ENCODE measurements at regions not wholly inside any gene's neighbourhood (a gene's known extent, or its start where the extent isn't known, plus 50 kb on each side); places are given as distances from the start of the nearest gene placed in this dataset.

DNA sequence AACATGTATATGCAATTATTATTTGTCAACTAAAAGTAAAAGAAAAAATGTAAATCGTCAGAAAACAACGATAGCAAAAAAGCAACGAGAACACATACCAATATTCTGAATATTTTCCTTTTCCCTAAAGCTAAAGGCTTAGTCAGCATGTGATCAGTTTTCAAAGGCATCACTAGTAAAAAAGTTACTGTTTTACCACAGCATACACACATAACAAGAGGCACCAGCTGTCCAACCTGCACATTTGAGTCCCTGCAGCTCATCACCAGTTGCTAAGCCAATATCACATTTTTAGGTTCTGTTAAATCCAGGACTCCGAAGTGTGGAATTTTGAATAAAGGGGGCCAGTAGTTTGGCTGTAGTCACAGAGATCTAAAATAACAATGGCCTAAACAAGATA, 203.8 kb downstream of the ADGRA3 start:
- TF ChIP-seq, protein P1, sequence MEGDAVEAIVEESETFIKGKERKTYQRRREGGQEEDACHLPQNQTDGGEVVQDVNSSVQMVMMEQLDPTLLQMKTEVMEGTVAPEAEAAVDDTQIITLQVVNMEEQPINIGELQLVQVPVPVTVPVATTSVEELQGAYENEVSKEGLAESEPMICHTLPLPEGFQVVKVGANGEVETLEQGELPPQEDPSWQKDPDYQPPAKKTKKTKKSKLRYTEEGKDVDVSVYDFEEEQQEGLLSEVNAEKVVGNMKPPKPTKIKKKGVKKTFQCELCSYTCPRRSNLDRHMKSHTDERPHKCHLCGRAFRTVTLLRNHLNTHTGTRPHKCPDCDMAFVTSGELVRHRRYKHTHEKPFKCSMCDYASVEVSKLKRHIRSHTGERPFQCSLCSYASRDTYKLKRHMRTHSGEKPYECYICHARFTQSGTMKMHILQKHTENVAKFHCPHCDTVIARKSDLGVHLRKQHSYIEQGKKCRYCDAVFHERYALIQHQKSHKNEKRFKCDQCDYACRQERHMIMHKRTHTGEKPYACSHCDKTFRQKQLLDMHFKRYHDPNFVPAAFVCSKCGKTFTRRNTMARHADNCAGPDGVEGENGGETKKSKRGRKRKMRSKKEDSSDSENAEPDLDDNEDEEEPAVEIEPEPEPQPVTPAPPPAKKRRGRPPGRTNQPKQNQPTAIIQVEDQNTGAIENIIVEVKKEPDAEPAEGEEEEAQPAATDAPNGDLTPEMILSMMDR (conservative IDR thresholded peaks at IDR 0.05; ENCODE audit: low read length), result no peak
- no peak for DNase-seq (ENCODE audit: low read depth)
- H3K4me3 ChIP-seq (ENCODE audit: low read length), result no peak overlapping the region

DNA sequence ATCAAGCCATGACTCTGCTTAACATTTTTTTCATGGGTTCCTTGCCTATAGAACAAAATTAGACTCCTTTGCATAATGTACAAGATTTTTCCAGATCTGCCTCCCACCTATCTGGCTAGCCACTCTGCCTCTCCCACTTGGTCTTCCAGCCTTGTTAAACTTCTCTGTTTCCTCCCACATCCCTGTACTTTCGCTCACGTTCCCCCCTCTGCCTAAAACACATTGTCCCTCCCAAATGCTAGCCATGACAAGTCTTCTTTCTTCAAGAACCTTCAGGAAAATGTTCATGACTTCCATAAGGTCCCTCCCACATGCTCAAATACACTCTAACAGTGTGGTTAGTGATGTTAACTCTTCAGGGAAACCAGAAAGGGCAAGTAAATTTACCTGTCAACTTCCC, 214.6 kb downstream of the ADGRA3 start:
- TF ChIP-seq, protein P1 (conservative IDR thresholded peaks at IDR 0.05; ENCODE audit: low read length), result no peak
- DNase-seq (ENCODE audit: low read depth), result no peak
- H3K4me3 ChIP-seq (ENCODE audit: low read length), result no peak overlapping the region

DNA sequence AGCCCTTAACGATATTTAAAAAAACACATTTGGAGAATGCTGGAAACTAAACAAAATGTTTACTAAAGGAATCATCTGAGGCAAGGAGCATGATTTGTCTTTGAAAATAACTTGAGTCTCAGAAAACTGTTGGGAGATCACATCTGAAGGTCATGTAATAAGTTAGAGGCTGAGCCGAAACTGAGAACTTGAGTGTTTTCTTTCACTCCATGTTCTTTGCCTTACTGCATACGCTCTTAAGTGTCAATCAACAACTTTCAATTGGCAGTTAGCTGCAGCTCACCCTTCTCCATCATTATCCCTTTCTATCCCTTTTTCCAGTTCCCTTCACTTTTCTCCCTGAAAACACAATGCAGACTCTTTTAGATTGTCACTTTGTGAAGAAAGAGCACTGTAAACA, 216.2 kb downstream of the ADGRA3 start:
- TF ChIP-seq, protein P1 (conservative IDR thresholded peaks at IDR 0.05; ENCODE audit: low read length), result no peak
- DNase-seq (ENCODE audit: low read depth), result no peak
- H3K4me3 ChIP-seq (ENCODE audit: low read length), result no peak overlapping the region

DNA sequence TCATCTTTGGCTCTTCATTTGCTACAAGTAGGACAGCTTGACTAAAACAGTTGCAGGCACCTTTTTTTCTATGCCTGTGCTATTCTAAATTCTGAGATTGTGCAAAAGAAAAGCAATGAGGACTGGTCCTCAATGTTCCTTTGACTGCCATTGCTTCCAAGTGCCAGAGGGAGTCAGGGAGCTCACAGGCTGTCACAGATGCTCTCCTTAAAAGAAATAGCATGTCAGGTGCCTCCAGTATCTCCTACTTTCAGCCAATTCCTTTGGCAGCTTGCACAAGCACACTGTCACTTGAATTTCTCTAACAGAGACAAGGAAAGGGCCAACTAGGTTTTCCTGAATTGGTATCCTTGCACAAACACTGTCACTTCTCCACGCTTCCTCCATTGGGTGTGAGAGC, 228.2 kb downstream of the ADGRA3 start:
- DNase-seq (ENCODE audit: low read depth), result no peak
- H3K4me3 ChIP-seq (ENCODE audit: low read length), result no peak overlapping the region
- TF ChIP-seq, protein P1 (conservative IDR thresholded peaks at IDR 0.05; ENCODE audit: low read length), result no peak

DNA sequence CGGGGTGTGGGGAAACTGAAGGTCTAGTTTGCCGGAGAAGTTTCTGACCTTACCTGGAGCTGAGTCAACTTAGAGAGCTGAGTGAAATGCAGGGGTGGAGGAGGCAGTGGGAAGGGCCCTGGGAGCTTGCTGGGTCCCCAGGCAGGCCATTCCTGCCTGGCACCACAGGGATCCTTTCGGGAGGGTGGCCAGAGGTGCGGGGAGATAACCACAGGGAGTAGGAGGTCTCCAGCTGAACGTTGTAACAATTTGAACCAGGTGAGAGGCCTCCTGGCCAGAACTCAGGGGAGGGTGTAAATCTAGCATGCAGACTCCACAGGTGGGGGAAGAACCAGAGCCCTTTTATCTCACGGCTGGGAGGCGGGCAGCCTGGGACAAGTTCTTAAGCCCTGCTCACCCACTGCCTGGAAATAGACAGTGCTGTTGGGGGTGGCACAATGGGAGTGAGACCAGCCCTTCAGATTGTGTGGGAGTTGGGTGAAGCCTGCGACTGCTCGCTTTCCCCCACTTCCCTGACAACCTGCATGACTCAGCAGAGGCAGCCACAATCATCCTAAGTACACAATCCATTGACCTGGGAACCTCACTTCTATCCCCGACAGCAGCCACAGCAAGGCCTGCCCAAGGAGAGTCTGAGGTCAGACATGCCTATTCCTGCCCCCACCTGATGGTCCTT, 247.4 kb downstream of the ADGRA3 start:
- no peak overlapping the region for H3K4me3 ChIP-seq (ENCODE audit: low read length)
- no peak for DNase-seq (ENCODE audit: low read depth)
- TF ChIP-seq, protein P1 (conservative IDR thresholded peaks at IDR 0.05; ENCODE audit: low read length), result no peak

DNA sequence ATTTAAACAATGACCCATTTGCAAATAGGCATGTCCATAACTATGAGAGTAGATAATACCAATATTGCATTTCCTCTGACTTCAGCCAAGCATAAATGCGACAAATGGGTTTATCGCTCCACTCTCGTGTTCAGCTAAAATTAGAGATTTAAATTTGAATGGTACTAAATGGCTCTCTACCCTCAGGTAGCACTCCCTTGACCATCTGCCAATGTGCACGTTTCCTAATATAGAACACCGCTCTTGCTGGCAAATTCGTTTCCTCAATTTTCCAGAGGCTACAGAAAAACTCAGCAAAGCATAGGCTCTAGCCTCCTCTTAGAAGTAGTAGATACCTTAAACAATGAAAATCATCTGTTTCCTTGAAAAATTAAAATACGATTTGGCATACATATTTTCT, 251.6 kb downstream of the ADGRA3 start:
- DNase-seq (ENCODE audit: low read depth), result no peak
- H3K4me3 ChIP-seq (ENCODE audit: low read length), result no peak overlapping the region
- TF ChIP-seq, protein P1 (conservative IDR thresholded peaks at IDR 0.05; ENCODE audit: low read length), result no peak

DNA sequence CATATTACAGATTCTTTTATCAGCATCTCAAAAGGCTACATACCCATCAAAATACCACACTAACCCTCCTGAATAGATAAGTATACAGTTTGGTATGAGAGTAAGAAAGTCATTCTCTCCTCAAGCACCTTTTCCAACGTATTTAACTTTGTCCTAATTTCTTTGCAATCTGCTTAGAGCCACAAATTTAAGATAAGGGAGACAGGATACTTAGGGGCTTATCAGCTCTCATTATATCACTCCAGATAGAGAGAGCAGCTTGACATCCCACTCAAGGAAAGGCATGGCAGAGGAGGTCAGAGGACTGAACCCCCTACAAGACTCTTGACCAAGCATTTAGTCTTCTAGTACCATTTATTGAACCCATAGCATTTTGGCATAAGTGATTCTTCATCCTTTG, 262.4 kb downstream of the ADGRA3 start:
- no peak for DNase-seq (ENCODE audit: low read depth)
- TF ChIP-seq, protein P1 (conservative IDR thresholded peaks at IDR 0.05; ENCODE audit: low read length), result no peak
- no peak overlapping the region for H3K4me3 ChIP-seq (ENCODE audit: low read length)
